CD4-positive, alpha-beta T cell treated with Interleukin-4 for 4 hours (primary cell): ENCODE measurements at regions not wholly inside any gene's neighbourhood (a gene's known extent, or its start where the extent isn't known, plus 50 kb on each side); places are given as distances from the start of the nearest gene placed in this dataset.

Source experiments
- DNase-seq: peaks from one replicate; pipeline ENCODE4 v3.0.0-alpha.2; 2020

- no peak for DNase-seq
Observed at GRCh38 chr20:11810311-11811083, 107.2 kb upstream of the BTBD3 start.

- DNase-seq, result no peak
Observed at GRCh38 chr20:11813106-11813890, 104.4 kb upstream of the BTBD3 start.

GRCh38 chr20:11814267-11814666 is 103.4 kb upstream of the BTBD3 start:
- DNase-seq, result no peak

- no peak for DNase-seq
Observed at GRCh38 chr20:11820838-11821237, 96.9 kb upstream of the BTBD3 start.

GRCh38 chr20:11822540-11822794 is 95.2 kb upstream of the BTBD3 start:
- no peak for DNase-seq

GRCh38 chr20:11826334-11826733 is 91.4 kb upstream of the BTBD3 start:
- no peak for DNase-seq

- no peak for DNase-seq
Observed at GRCh38 chr20:11832397-11832796, 85.3 kb upstream of the BTBD3 start.

GRCh38 chr20:11832851-11833250 is 84.8 kb upstream of the BTBD3 start:
- DNase-seq, result no peak

GRCh38 chr20:11833825-11834224 is 83.9 kb upstream of the BTBD3 start:
- DNase-seq, result no peak

GRCh38 chr20:11838076-11838636 is 79.5 kb upstream of the BTBD3 start:
- DNase-seq, result no peak

- DNase-seq, result no peak
Observed at GRCh38 chr20:11841972-11842461, 75.7 kb upstream of the BTBD3 start.

- DNase-seq, result no peak
Observed at GRCh38 chr20:11843289-11843688, 74.4 kb upstream of the BTBD3 start.

GRCh38 chr20:11844691-11845090 is 73.0 kb upstream of the BTBD3 start:
- DNase-seq, result no peak

- DNase-seq, result no peak
Observed at GRCh38 chr20:11845340-11845739, 72.4 kb upstream of the BTBD3 start.

- no peak for DNase-seq
Observed at GRCh38 chr20:11846131-11846530, 71.6 kb upstream of the BTBD3 start.

GRCh38 chr20:11847827-11848226 is 69.9 kb upstream of the BTBD3 start:
- no peak for DNase-seq

- DNase-seq, result no peak
Observed at GRCh38 chr20:11849270-11849915, 68.3 kb upstream of the BTBD3 start.

GRCh38 chr20:11849976-11850670 is 67.6 kb upstream of the BTBD3 start:
- no peak for DNase-seq

- no peak for DNase-seq
Observed at GRCh38 chr20:11850901-11851300, 66.8 kb upstream of the BTBD3 start.

- no peak for DNase-seq
Observed at GRCh38 chr20:11851646-11852045, 66.0 kb upstream of the BTBD3 start.

- DNase-seq, result no peak
Observed at GRCh38 chr20:11852189-11852588, 65.5 kb upstream of the BTBD3 start.

- no peak for DNase-seq
Observed at GRCh38 chr20:11852811-11853210, 64.9 kb upstream of the BTBD3 start.

GRCh38 chr20:11853359-11853758 is 64.3 kb upstream of the BTBD3 start:
- no peak for DNase-seq
